ENCODE measurements at regions not wholly inside any gene's neighbourhood (a gene's known extent, or its start where the extent isn't known, plus 50 kb on each side); places are given as distances from the start of the nearest gene placed in this dataset.

GRCh38 chr18:68441241-68441640, 273.7 kb downstream of the TMX3 start:
- no TSS peak for BruUV-seq (replicated peaks)
- H3K36me3 ChIP-seq (ENCODE audit: low read depth) = no peaks in the 10 kb centered on the region
- CTCF ChIA-PET = no interaction called here
- no peak overlapping the region for H2AFZ ChIP-seq
- no peak for DNase-seq
- no peaks in the 10 kb centered on the region for H3K79me2 ChIP-seq (ENCODE audit: low read depth)
- POLR2A ChIA-PET (ENCODE audit: unreplicated experiment) = no interaction called here
- no peak for TF ChIP-seq CTCF (conservative IDR thresholded peaks at IDR 0.05)
- TF ChIP-seq EZH2 (IDR thresholded peaks at IDR 0.05; ENCODE audit: low read depth) = no peak
- no peak overlapping the region for H3K4me2 ChIP-seq
- H3K9me2 ChIP-seq (ENCODE audit: insufficient read depth) = no peaks in the 10 kb centered on the region
- no peaks in the 10 kb centered on the region for H3K27me3 ChIP-seq (ENCODE audit: insufficient read depth, low read depth)
- no peaks in the 10 kb centered on the region for H4K20me1 ChIP-seq (ENCODE audit: insufficient read depth)
- H3K4me3 ChIP-seq = no peak overlapping the region
- H3K9me3 ChIP-seq (ENCODE audit: insufficient read depth, low read depth) = peaks cover 3% of the 10 kb centered on the region; the same call in 1 of the 2 replicates
- H3K4me1 ChIP-seq (replicated peaks; ENCODE audit: insufficient read depth) = no peaks in the 10 kb centered on the region
- no peaks in the 10 kb centered on the region for H3F3A ChIP-seq (ENCODE audit: insufficient read depth, low read depth)
- intact Hi-C loops (cut with micrococcal nuclease; ENCODE audit: unreplicated experiment) = no loop called here
- no peak overlapping the region for H3K27ac ChIP-seq

- H3K27ac ChIP-seq = no peak overlapping the region
- peaks cover 6% of the 10 kb centered on the region; the same call in 1 of the 2 replicates for H3K9me3 ChIP-seq (ENCODE audit: insufficient read depth, low read depth)
- TF ChIP-seq EZH2 (IDR thresholded peaks at IDR 0.05; ENCODE audit: low read depth) = no peak
- no TSS peak for BruUV-seq (replicated peaks)
- no peak overlapping the region for H3K4me3 ChIP-seq
- ChIA-PET CTCF (no interaction called here), POLR2A (ENCODE audit: unreplicated experiment) (no interaction called here)
- H3K4me2 ChIP-seq = no peak overlapping the region
- H3K36me3 ChIP-seq (ENCODE audit: low read depth) = no peaks in the 10 kb centered on the region
- no peaks in the 10 kb centered on the region for H3K79me2 ChIP-seq (ENCODE audit: low read depth)
- no peaks in the 10 kb centered on the region for H3K9me2 ChIP-seq (ENCODE audit: insufficient read depth)
- H3K4me1 ChIP-seq (replicated peaks; ENCODE audit: insufficient read depth) = no peaks in the 10 kb centered on the region
- H2AFZ ChIP-seq = no peak overlapping the region
- H3K27me3 ChIP-seq (ENCODE audit: insufficient read depth, low read depth) = no peaks in the 10 kb centered on the region
- H4K20me1 ChIP-seq (ENCODE audit: insufficient read depth) = no peaks in the 10 kb centered on the region
- intact Hi-C loops (cut with micrococcal nuclease; ENCODE audit: unreplicated experiment) = no loop called here
- no peak for DNase-seq
- no peaks in the 10 kb centered on the region for H3F3A ChIP-seq (ENCODE audit: insufficient read depth, low read depth)
Observed at GRCh38 chr18:68440433-68440832, 274.5 kb downstream of the TMX3 start.

- Histone ChIP-seq H2AFZ (no peak overlapping the region), H3K9me3 (ENCODE audit: insufficient read depth, low read depth) (peaks cover 6% of the 10 kb centered on the region; the same call in 1 of the 2 replicates), H3K9me2 (ENCODE audit: insufficient read depth) (no peaks in the 10 kb centered on the region), H3F3A (ENCODE audit: insufficient read depth, low read depth) (no peaks in the 10 kb centered on the region), H3K4me1 (replicated peaks; ENCODE audit: insufficient read depth) (no peaks in the 10 kb centered on the region), H3K4me2 (no peak overlapping the region), H3K27me3 (ENCODE audit: insufficient read depth, low read depth) (no peaks in the 10 kb centered on the region), H4K20me1 (ENCODE audit: insufficient read depth) (no peaks in the 10 kb centered on the region), H3K36me3 (ENCODE audit: low read depth) (no peaks in the 10 kb centered on the region), H3K27ac (no peak overlapping the region), H3K79me2 (ENCODE audit: low read depth) (no peaks in the 10 kb centered on the region), H3K4me3 (no peak overlapping the region)
- no TSS peak for BruUV-seq (replicated peaks)
- intact Hi-C loops (cut with micrococcal nuclease; ENCODE audit: unreplicated experiment) = no loop called here
- DNase-seq = no peak
- no peak for TF ChIP-seq CTCF (conservative IDR thresholded peaks at IDR 0.05)
- TF ChIP-seq EZH2 (IDR thresholded peaks at IDR 0.05; ENCODE audit: low read depth) = no peak
- ChIA-PET CTCF (no interaction called here), POLR2A (ENCODE audit: unreplicated experiment) (no interaction called here)
Observed at GRCh38 chr18:68439642-68440041, 275.3 kb downstream of the TMX3 start.

- Histone ChIP-seq H3K4me2 (no peak overlapping the region), H3K9me2 (ENCODE audit: insufficient read depth) (no peaks in the 10 kb centered on the region), H3K27me3 (ENCODE audit: insufficient read depth, low read depth) (no peaks in the 10 kb centered on the region), H2AFZ (no peak overlapping the region), H3K27ac (no peak overlapping the region), H3K36me3 (ENCODE audit: low read depth) (no peaks in the 10 kb centered on the region), H3K4me3 (no peak overlapping the region), H3F3A (ENCODE audit: insufficient read depth, low read depth) (no peaks in the 10 kb centered on the region), H3K4me1 (replicated peaks; ENCODE audit: insufficient read depth) (no peaks in the 10 kb centered on the region), H3K9me3 (ENCODE audit: insufficient read depth, low read depth) (peaks cover 6% of the 10 kb centered on the region; the same call in 1 of the 2 replicates), H4K20me1 (ENCODE audit: insufficient read depth) (no peaks in the 10 kb centered on the region), H3K79me2 (ENCODE audit: low read depth) (no peaks in the 10 kb centered on the region)
- POLR2A ChIA-PET (ENCODE audit: unreplicated experiment) = no interaction called here
- no TSS peak for BruUV-seq (replicated peaks)
- intact Hi-C loops (cut with micrococcal nuclease; ENCODE audit: unreplicated experiment) = no loop called here
- no peak for TF ChIP-seq CTCF (conservative IDR thresholded peaks at IDR 0.05)
- TF ChIP-seq EZH2 (IDR thresholded peaks at IDR 0.05; ENCODE audit: low read depth) = no peak
- DNase-seq = no peak
- CTCF ChIA-PET = no interaction called here
Observed at GRCh38 chr18:68438983-68439382, 275.9 kb downstream of the TMX3 start.
